ENCODE measurements at regions not wholly inside any gene's neighbourhood (a gene's known extent, or its start where the extent isn't known, plus 50 kb on each side); places are given as distances from the start of the nearest gene placed in this dataset.

DNA sequence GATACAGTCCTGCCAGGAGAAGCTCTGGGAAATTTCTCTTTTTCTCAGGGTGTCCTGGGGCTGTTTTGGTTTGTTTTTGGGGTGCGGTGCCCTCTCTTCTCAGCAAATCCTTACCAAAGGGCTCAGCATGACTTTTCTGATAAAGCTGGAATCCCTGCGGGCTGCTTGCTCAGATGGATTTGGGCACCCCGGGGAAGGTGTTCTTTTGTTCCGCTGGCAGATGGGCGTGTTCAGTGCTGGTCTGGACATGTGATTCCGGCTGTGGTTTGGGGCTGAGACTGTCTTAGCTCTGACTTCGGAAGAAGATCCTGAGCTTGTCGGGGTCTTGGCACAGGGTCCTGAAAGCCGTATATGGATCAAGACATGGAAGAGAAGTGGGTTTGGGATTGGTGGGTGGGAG lies 134.2 kb upstream of the SPRED2 start:
- CTCF ChIA-PET: interaction anchor here (0.6 to 1.4 kb wide), 11 partner anchors 9 to 303 kb away, joined by 3 to 6 read pairs (median 3); no protein-coding TSS in a partner anchor
- H3K36me3 Mint-ChIP-seq (ENCODE audit: insufficient read depth, unreplicated experiment): peaks cover 6% of the 10 kb centered on the region

DNA sequence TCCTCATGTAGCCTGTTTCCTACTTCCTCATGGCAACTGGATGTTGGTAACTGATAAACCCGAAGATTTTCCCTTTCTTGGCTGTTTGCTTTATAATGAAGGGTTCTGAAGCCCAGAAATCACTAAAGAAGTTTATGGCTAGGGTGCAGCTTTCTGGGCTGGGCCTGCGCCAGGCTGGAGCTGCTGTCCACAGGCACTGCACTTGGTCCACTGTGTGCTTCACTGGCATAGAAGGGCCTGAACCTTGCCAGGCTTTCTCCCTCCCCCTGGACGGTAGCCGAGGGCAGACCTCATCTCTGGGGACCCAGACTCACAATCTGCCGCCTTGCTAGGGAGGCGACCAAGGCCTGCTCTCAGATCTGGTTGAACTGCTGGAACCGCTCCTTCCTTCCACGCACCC lies 133.3 kb upstream of the SPRED2 start:
- CTCF ChIA-PET: interaction anchor here (0.6 to 1.4 kb wide), 2 partner anchors 301 to 302 kb away, joined by 3 read pairs; no protein-coding TSS in a partner anchor
- H3K9me3 Mint-ChIP-seq (ENCODE audit: unreplicated experiment): no peaks in the 10 kb centered on the region
- H3K27ac Mint-ChIP-seq (ENCODE audit: low read depth, unreplicated experiment): no peak overlapping the region
- intact Hi-C loops (cut with micrococcal nuclease): loop anchor here (5.0 kb wide), 2 partner anchors 128 to 183 kb away; no protein-coding TSS in a partner anchor
- DNase-seq (ENCODE audit: unreplicated experiment): no peak
- peak overlapping the region; percentile 79 for H3K4me3 Mint-ChIP-seq (ENCODE audit: unreplicated experiment)
- no TSS peak for BruUV-seq (replicated peaks)
- H3K36me3 Mint-ChIP-seq (ENCODE audit: insufficient read depth, unreplicated experiment): peaks cover 6% of the 10 kb centered on the region
- POLR2A ChIA-PET: interaction anchor here (0.7 to 3.1 kb wide), 10 partner anchors 12 to 353 kb away, joined by 3 to 28 read pairs (median 6); partner anchors contain the start of genes ACTR2 and SPRED2
- TF ChIP-seq, protein P1, sequence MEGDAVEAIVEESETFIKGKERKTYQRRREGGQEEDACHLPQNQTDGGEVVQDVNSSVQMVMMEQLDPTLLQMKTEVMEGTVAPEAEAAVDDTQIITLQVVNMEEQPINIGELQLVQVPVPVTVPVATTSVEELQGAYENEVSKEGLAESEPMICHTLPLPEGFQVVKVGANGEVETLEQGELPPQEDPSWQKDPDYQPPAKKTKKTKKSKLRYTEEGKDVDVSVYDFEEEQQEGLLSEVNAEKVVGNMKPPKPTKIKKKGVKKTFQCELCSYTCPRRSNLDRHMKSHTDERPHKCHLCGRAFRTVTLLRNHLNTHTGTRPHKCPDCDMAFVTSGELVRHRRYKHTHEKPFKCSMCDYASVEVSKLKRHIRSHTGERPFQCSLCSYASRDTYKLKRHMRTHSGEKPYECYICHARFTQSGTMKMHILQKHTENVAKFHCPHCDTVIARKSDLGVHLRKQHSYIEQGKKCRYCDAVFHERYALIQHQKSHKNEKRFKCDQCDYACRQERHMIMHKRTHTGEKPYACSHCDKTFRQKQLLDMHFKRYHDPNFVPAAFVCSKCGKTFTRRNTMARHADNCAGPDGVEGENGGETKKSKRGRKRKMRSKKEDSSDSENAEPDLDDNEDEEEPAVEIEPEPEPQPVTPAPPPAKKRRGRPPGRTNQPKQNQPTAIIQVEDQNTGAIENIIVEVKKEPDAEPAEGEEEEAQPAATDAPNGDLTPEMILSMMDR (IDR thresholded peaks at IDR 0.05; ENCODE audit: unreplicated experiment): no peak
- peaks cover 31% of the 10 kb centered on the region for H3K4me1 Mint-ChIP-seq (ENCODE audit: insufficient read depth, unreplicated experiment)
- no peaks in the 10 kb centered on the region for H3K27me3 Mint-ChIP-seq (ENCODE audit: insufficient read depth, unreplicated experiment)

More for the DNA sequence above, 134.2 kb upstream of the SPRED2 start:
- peak overlapping the region; percentile 79 for H3K4me3 Mint-ChIP-seq (ENCODE audit: unreplicated experiment)
- POLR2A ChIA-PET: interaction anchor here (0.6 to 3.1 kb wide), 33 partner anchors 9 to 509 kb away, joined by 3 to 28 read pairs (median 4); partner anchors contain the start of genes ACTR2, RAB1A and SPRED2
- H3K27ac Mint-ChIP-seq (ENCODE audit: low read depth, unreplicated experiment): peak overlapping the region; percentile 92
- BruUV-seq (replicated peaks): no TSS peak
- no peaks in the 10 kb centered on the region for H3K27me3 Mint-ChIP-seq (ENCODE audit: insufficient read depth, unreplicated experiment)
- H3K9me3 Mint-ChIP-seq (ENCODE audit: unreplicated experiment): no peaks in the 10 kb centered on the region
- intact Hi-C loops (cut with micrococcal nuclease): loop anchor here (5.0 kb wide), 2 partner anchors 129 to 184 kb away; no protein-coding TSS in a partner anchor
- TF ChIP-seq, protein P1 (IDR thresholded peaks at IDR 0.05; ENCODE audit: unreplicated experiment): no peak
- H3K4me1 Mint-ChIP-seq (ENCODE audit: insufficient read depth, unreplicated experiment): peaks cover 31% of the 10 kb centered on the region
- peak; percentile 73 for DNase-seq (ENCODE audit: unreplicated experiment)

DNA sequence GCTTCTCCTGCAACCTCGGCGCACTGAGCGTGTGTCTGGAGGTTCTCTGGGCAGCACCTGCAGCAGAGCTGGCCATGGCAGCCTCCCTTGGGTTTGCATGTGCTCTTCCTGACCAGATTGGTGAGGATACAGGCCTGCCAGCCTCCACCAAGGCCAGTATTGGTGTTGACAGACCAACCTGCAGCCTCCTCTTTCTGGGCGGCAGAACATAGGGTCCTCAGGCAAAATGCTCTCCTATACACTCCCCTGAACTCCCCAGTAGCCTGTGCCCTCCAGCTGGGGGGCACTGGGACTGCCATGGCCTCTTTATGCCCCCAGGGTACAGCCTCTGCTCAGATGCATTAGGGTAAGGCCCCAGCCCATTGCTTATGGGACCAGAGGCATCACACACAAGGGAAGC lies 131.9 kb upstream of the SPRED2 start:
- no peak for DNase-seq (ENCODE audit: unreplicated experiment)
- POLR2A ChIA-PET: interaction anchor here (0.7 to 3.1 kb wide), 2 partner anchors 9 to 129 kb away, joined by 3 to 28 read pairs; no protein-coding TSS in a partner anchor
- Mint-ChIP-seq H3K9me3 (ENCODE audit: unreplicated experiment) (no peaks in the 10 kb centered on the region), H3K4me3 (ENCODE audit: unreplicated experiment) (no peak overlapping the region), H3K27me3 (ENCODE audit: insufficient read depth, unreplicated experiment) (no peaks in the 10 kb centered on the region), H3K36me3 (ENCODE audit: insufficient read depth, unreplicated experiment) (peaks cover 6% of the 10 kb centered on the region), H3K27ac (ENCODE audit: low read depth, unreplicated experiment) (no peak overlapping the region), H3K4me1 (ENCODE audit: insufficient read depth, unreplicated experiment) (peaks cover 26% of the 10 kb centered on the region)
- BruUV-seq (replicated peaks): no TSS peak
- CTCF ChIA-PET: no interaction called here
- TF ChIP-seq, protein P1 (IDR thresholded peaks at IDR 0.05; ENCODE audit: unreplicated experiment): no peak
- intact Hi-C loops (cut with micrococcal nuclease): no loop called here

DNA sequence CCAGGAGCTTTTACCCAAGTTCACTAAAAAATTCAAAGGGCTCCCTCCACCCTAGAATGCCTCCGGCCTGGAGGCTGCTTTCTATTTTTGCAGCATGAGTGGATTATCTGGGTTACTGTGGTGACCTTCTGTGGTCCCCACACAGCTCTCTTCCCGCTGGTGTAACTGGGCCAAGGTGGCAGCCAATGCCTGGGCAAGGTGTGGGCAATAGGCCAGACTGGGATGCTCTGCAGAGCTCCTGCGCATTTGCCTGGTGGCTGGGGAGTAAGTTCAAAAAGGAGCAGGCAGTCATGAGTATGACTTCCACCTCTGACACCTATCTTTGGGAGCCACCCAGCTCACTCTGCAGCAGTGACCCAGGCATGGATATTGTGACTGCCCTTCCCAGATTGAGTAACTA lies 130.5 kb upstream of the SPRED2 start:
- no peak for DNase-seq (ENCODE audit: unreplicated experiment)
- POLR2A ChIA-PET: interaction anchor here (0.5 to 1.1 kb wide), 3 partner anchors 23 to 335 kb away, joined by 3 to 4 read pairs (median 4); partner anchors contain the start of gene ACTR2
- H3K27ac Mint-ChIP-seq (ENCODE audit: low read depth, unreplicated experiment): no peak overlapping the region
- H3K4me1 Mint-ChIP-seq (ENCODE audit: insufficient read depth, unreplicated experiment): peaks cover 16% of the 10 kb centered on the region
- H3K9me3 Mint-ChIP-seq (ENCODE audit: unreplicated experiment): no peaks in the 10 kb centered on the region
- TF ChIP-seq, protein P1 (IDR thresholded peaks at IDR 0.05; ENCODE audit: unreplicated experiment): no peak
- no peak overlapping the region for H3K4me3 Mint-ChIP-seq (ENCODE audit: unreplicated experiment)
- H3K27me3 Mint-ChIP-seq (ENCODE audit: insufficient read depth, unreplicated experiment): no peaks in the 10 kb centered on the region
- H3K36me3 Mint-ChIP-seq (ENCODE audit: insufficient read depth, unreplicated experiment): peaks cover 6% of the 10 kb centered on the region
- no TSS peak for BruUV-seq (replicated peaks)
- CTCF ChIA-PET: interaction anchor here (0.7 kb wide), 1 partner anchor 10 kb away, joined by 3 read pairs; no protein-coding TSS in a partner anchor
- intact Hi-C loops (cut with micrococcal nuclease): no loop called here

Measured in MCF 10A (cell line).